Fibroblast of lung (primary cell): ENCODE measurements at regions not wholly inside any gene's neighbourhood (a gene's known extent, or its start where the extent isn't known, plus 50 kb on each side); places are given as distances from the start of the nearest gene placed in this dataset.
"Not testable (repeated sequence)": the region's sequence is repeated elsewhere in the genome, so short reads cannot be mapped to it uniquely, and the experiment has no call there.

Source experiments
- EZH2 ChIP-seq: IDR thresholded peaks from 2 replicates; pipeline ENCODE4 v1.5.1; 2012; ENCODE audit warnings: low read length, control low read depth, mild to moderate bottlenecking; ENCODE audit errors: missing control alignments
- TF ChIP-seq, protein P1 (sequence below), 2 donors: IDR thresholded peaks in 1 of 2; conservative IDR thresholded peaks in 1 of 2; 1 replicate in 1 of 2; 2 replicates in 1 of 2; pipeline ENCODE4 v1.5.1; 2011 to 2012; ENCODE audit warnings: low read length in 2 of 2, control low read depth in 1 of 2, inconsistent platforms in 1 of 2, low read depth in 1 of 2, mild to moderate bottlenecking in 1 of 2

GRCh38 chr1:213711833-213712490 is 275.8 kb upstream of the PROX1 start:
- TF ChIP-seq, protein P1, sequence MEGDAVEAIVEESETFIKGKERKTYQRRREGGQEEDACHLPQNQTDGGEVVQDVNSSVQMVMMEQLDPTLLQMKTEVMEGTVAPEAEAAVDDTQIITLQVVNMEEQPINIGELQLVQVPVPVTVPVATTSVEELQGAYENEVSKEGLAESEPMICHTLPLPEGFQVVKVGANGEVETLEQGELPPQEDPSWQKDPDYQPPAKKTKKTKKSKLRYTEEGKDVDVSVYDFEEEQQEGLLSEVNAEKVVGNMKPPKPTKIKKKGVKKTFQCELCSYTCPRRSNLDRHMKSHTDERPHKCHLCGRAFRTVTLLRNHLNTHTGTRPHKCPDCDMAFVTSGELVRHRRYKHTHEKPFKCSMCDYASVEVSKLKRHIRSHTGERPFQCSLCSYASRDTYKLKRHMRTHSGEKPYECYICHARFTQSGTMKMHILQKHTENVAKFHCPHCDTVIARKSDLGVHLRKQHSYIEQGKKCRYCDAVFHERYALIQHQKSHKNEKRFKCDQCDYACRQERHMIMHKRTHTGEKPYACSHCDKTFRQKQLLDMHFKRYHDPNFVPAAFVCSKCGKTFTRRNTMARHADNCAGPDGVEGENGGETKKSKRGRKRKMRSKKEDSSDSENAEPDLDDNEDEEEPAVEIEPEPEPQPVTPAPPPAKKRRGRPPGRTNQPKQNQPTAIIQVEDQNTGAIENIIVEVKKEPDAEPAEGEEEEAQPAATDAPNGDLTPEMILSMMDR (conservative IDR thresholded peaks at IDR 0.05 in 1 of 2, IDR thresholded peaks at IDR 0.05 in 1 of 2; ENCODE audit: low read depth in 1 of 2, low read length in 2 of 2): not testable (repeated sequence)
- TF ChIP-seq EZH2: not testable (repeated sequence)
